Lower leg skin (tissue), 4 donors: ENCODE measurements at regions not wholly inside any gene's neighbourhood (a gene's known extent, or its start where the extent isn't known, plus 50 kb on each side); places are given as distances from the start of the nearest gene placed in this dataset.

Source experiments
- DNase-seq, 2 donors: peaks; one replicate each; pipeline ENCODE4 v3.0.0-alpha.2; 2019; ENCODE audit warnings: low spot score in 2 of 2
- H3K4me3 ChIP-seq: fragments of 200-600 bp; sonication (generic); 2 replicates; pipeline ENCODE4 v1.5.1; 2017; ENCODE audit warnings: mild to moderate bottlenecking, low read depth; ENCODE audit not compliant: poor library complexity, severe bottlenecking
- CTCF ChIP-seq, 3 donors: fragments of 450-650 bp; IDR thresholded peaks; one replicate each; pipeline ENCODE4 v1.5.1; 2016; ENCODE audit warnings: antibody characterized with exemption in 3 of 3, mild to moderate bottlenecking in 3 of 3, moderate library complexity in 2 of 3
- POLR2A ChIP-seq, 2 donors: fragments of 450-650 bp; IDR thresholded peaks; one replicate each; pipeline ENCODE4 v1.6.1; 2016 to 2017; ENCODE audit warnings: antibody characterized with exemption in 2 of 2, mild to moderate bottlenecking in 1 of 2, moderate library complexity in 1 of 2
- WGBS, 2 donors: methylation state at CpG; one replicate each; pipeline ENCODE4 v1.1.5; 2018; 5-methylcytosine and 5-hydroxymethylcytosine counted together
- intact Hi-C: fragments of 100-400 bp; cut with DNase I; formaldehyde crosslinking; loops from one replicate; pipeline ENCODE4 v1.15.0; 2023; ENCODE audit warnings: low total_unique reads

GRCh38 chr16:55207693-55208428 is 116.1 kb upstream of the IRX6 start:
- TF ChIP-seq POLR2A (IDR thresholded peaks at IDR 0.05), result no peak
- no peak for TF ChIP-seq CTCF (IDR thresholded peaks at IDR 0.05)
- H3K4me3 ChIP-seq, result no peak overlapping the region
- 68 to 71% methylated on average over 7 of the region's 7 CpGs for WGBS, 2 donors
- intact Hi-C loops, result no loop called here
- no peak for DNase-seq

- DNase-seq, result no peak
- no peak overlapping the region for H3K4me3 ChIP-seq
- WGBS, 2 donors, result 89 to 92% methylated on average over 6 of the region's 6 CpGs
- intact Hi-C loops, result loop anchor here (10.0 kb wide), 1 partner anchor 1085 kb away; no protein-coding TSS in a partner anchor
- TF ChIP-seq CTCF (IDR thresholded peaks at IDR 0.05) (no peak), POLR2A (IDR thresholded peaks at IDR 0.05) (no peak)
Observed at GRCh38 chr16:55209626-55210025, 114.4 kb upstream of the IRX6 start.

GRCh38 chr16:55212791-55213190 is 111.2 kb upstream of the IRX6 start:
- no peak for DNase-seq
- intact Hi-C loops, result loop anchor here (10.0 kb wide), 1 partner anchor 1082 kb away; no protein-coding TSS in a partner anchor
- H3K4me3 ChIP-seq, result no peak overlapping the region
- 56 to 90% methylated on average over 2 of the region's 2 CpGs for WGBS, 2 donors
- TF ChIP-seq POLR2A (IDR thresholded peaks at IDR 0.05), result no peak
- TF ChIP-seq CTCF (IDR thresholded peaks at IDR 0.05), result no peak

GRCh38 chr16:55214412-55214811 is 109.6 kb upstream of the IRX6 start:
- TF ChIP-seq POLR2A (IDR thresholded peaks at IDR 0.05) (no peak), CTCF (IDR thresholded peaks at IDR 0.05) (no peak)
- intact Hi-C loops, result loop anchor here (10.0 kb wide), 1 partner anchor 1080 kb away; no protein-coding TSS in a partner anchor
- no peak for DNase-seq
- 34 to 59% methylated on average over 2 of the region's 2 CpGs for WGBS, 2 donors
- H3K4me3 ChIP-seq, result no peak overlapping the region

GRCh38 chr16:55214974-55215494 is 109.0 kb upstream of the IRX6 start:
- DNase-seq, result no peak
- TF ChIP-seq CTCF (IDR thresholded peaks at IDR 0.05) (no peak), POLR2A (IDR thresholded peaks at IDR 0.05) (no peak)
- H3K4me3 ChIP-seq, result no peak overlapping the region
- intact Hi-C loops, result loop anchor here (10.0 kb wide), 1 partner anchor 1080 kb away; no protein-coding TSS in a partner anchor
- 59 to 66% methylated on average over 5 of the region's 5 CpGs for WGBS, 2 donors
